HG03354 (cell line): ENCODE measurements at regions not wholly inside any gene's neighbourhood (a gene's known extent, or its start where the extent isn't known, plus 50 kb on each side); places are given as distances from the start of the nearest gene placed in this dataset.
"Not testable (repeated sequence)": the region's sequence is repeated elsewhere in the genome, so short reads cannot be mapped to it uniquely, and the experiment has no call there.

Experiments used
- ATAC-seq: cut with Tn5 transposase; IDR thresholded peaks from one replicate; pipeline ENCODE4 v1.9.1; 2021; ENCODE audit warnings: mild to moderate bottlenecking; ENCODE audit not compliant: unreplicated experiment, poor library complexity, severe bottlenecking

- not testable (repeated sequence) for ATAC-seq
Observed at GRCh38 chr1:234800563-234800962, 190.6 kb upstream of the IRF2BP2 start.

GRCh38 chr1:234799021-234799689, 189.2 kb upstream of the IRF2BP2 start:
- ATAC-seq: not testable (repeated sequence)

- ATAC-seq: not testable (repeated sequence)
Observed at GRCh38 chr1:234797216-234797615, 187.2 kb upstream of the IRF2BP2 start.

GRCh38 chr1:234796438-234796792, 186.4 kb upstream of the IRF2BP2 start:
- not testable (repeated sequence) for ATAC-seq

- ATAC-seq: not testable (repeated sequence)
Observed at GRCh38 chr1:234795711-234796437, 185.9 kb upstream of the IRF2BP2 start.

- not testable (repeated sequence) for ATAC-seq
Observed at GRCh38 chr1:234795007-234795406, 185.0 kb upstream of the IRF2BP2 start.

- not testable (repeated sequence) for ATAC-seq
Observed at GRCh38 chr1:234794452-234794851, 184.5 kb upstream of the IRF2BP2 start.

- ATAC-seq: not testable (repeated sequence)
Observed at GRCh38 chr1:234793924-234794323, 183.9 kb upstream of the IRF2BP2 start.

GRCh38 chr1:234792221-234792864, 182.4 kb upstream of the IRF2BP2 start:
- ATAC-seq: not testable (repeated sequence)

- ATAC-seq: not testable (repeated sequence)
Observed at GRCh38 chr1:234791615-234792014, 181.6 kb upstream of the IRF2BP2 start.

GRCh38 chr1:234790333-234790732, 180.4 kb upstream of the IRF2BP2 start:
- ATAC-seq: not testable (repeated sequence)

- ATAC-seq: not testable (repeated sequence)
Observed at GRCh38 chr1:234787011-234787584, 177.1 kb upstream of the IRF2BP2 start.

GRCh38 chr1:234785922-234786321, 175.9 kb upstream of the IRF2BP2 start:
- ATAC-seq: not testable (repeated sequence)

GRCh38 chr1:234785471-234785919, 175.5 kb upstream of the IRF2BP2 start:
- ATAC-seq: not testable (repeated sequence)

GRCh38 chr1:234784108-234784507, 174.1 kb upstream of the IRF2BP2 start:
- not testable (repeated sequence) for ATAC-seq

GRCh38 chr1:234782791-234783190, 172.8 kb upstream of the IRF2BP2 start:
- no peak for ATAC-seq

- no peak for ATAC-seq
Observed at GRCh38 chr1:234782105-234782751, 172.2 kb upstream of the IRF2BP2 start.

- ATAC-seq: no peak
Observed at GRCh38 chr1:234781241-234782065, 171.5 kb upstream of the IRF2BP2 start.
